Heart left ventricle (tissue), 13 donors: ENCODE measurements at regions not wholly inside any gene's neighbourhood (a gene's known extent, or its start where the extent isn't known, plus 50 kb on each side); places are given as distances from the start of the nearest gene placed in this dataset.

Source experiments
- CTCF ChIP-seq, 12 donors: fragments of 200-600 bp; sonication (generic) in 4 of 12; IDR thresholded peaks; one replicate each; pipeline versions ENCODE4 v1.5.0 to v1.8.0; 2018 to 2022; ENCODE audit warnings: antibody characterized with exemption in 12 of 12, mild to moderate bottlenecking in 5 of 12
- POLR2A ChIP-seq, 2 donors: fragments of 450-650 bp; IDR thresholded peaks; one replicate each; pipeline ENCODE4 v1.6.1; 2017; ENCODE audit warnings: antibody characterized with exemption in 2 of 2, mild to moderate bottlenecking in 2 of 2, moderate library complexity in 2 of 2
- donor health status: ischemic (EF 13 %, LVEDD 7.1; RV severe dilation, severe dysfunction).
- donor health status: DM: no; HTN: yes; CAD: no.
- donor health status: DM: no; HTN: no; CAD: no.
- donor health status: ischemic (EF 25% LVEDD 6.9; RV normal size, moderate dysfunction).
- donor health status: ischemic (EF 25% LVEDD 5.7; RV mildly dilated, moderate dysfunction).
- donor health status: ischemic (EF 35%, LVEDD 5.7; RV mildly dilated, moderate dysfunction).
- donor health status: nonischemic (EF 11% LVEDD 7.7; RV severe dilation, severe dysfunction).
- donor health status: DM: yes; HTN: yes; CAD: no.
- donor health status: PGD.
- donor health status: ischemic (EF 29% LVEDD 5.4; RV normal size, mild dysfunction).
- donor health status: nonischemic (EF 23%, LVEDD 6.1; RV moderate dilation, normal function).

DNA sequence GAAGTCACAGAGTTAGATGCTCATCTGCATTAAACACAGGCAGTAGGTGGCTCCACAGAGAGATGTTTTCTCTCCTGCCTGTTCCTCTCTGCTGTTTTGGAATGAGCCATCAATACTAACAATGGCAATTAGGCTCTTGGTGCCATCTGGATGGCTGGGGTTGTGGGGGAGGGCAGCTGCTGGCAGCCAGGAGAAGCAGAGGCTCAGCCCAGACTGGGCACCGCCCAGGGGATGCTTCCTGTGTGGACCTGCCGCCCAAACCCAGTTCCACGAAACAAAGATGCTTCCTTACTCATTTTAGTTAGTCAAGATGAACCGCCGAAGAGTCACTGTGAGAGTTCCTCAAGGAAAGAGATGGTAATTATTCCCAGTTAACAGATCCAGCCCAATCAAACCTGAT lies 50.8 kb upstream of the PCDH8 start:
- TF ChIP-seq CTCF (IDR thresholded peaks at IDR 0.05) (no peak), POLR2A (IDR thresholded peaks at IDR 0.05) (no peak)
